Testis (tissue), 2 donors: ENCODE measurements at regions not wholly inside any gene's neighbourhood (a gene's known extent, or its start where the extent isn't known, plus 50 kb on each side); places are given as distances from the start of the nearest gene placed in this dataset.

ENCODE experiments used
- DNase-seq: peaks from one replicate; pipeline ENCODE4 v3.0.0-alpha.2; 2019
- H3K27ac ChIP-seq, 2 donors: fragments of 200-600 bp; sonication (generic); one replicate each; pipeline ENCODE4 v1.5.1; 2019
- H3K27me3 ChIP-seq: fragments of 200-600 bp; sonication (generic); one replicate; pipeline ENCODE4 v1.5.1; 2019
- H3K36me3 ChIP-seq: fragments of 200-600 bp; sonication (generic); one replicate; pipeline ENCODE4 v1.5.1; 2017; ENCODE audit warnings: low read depth; ENCODE audit errors: missing control alignments
- H3K4me1 ChIP-seq: fragments of 200-600 bp; sonication (generic); one replicate; pipeline ENCODE4 v1.5.1; 2019
- H3K4me3 ChIP-seq, 2 donors: fragments of 200-600 bp; sonication (generic); one replicate each; pipeline ENCODE4 v1.5.1; 2017 to 2019
- H3K9me3 ChIP-seq: fragments of 200-600 bp; sonication (generic); one replicate; pipeline ENCODE4 v1.5.1; 2017
- POLR2A ChIP-seq: fragments of 450-650 bp; IDR thresholded peaks from one replicate; pipeline ENCODE4 v1.6.1; 2017; ENCODE audit warnings: antibody characterized with exemption, mild to moderate bottlenecking, moderate library complexity
- WGBS, 2 donors: methylation state at CpG; one replicate each; pipeline ENCODE4 v1.1.5; 2018; 5-methylcytosine and 5-hydroxymethylcytosine counted together
- intact Hi-C: fragments of 100-400 bp; cut with DNase I; formaldehyde crosslinking; loops from one replicate; pipeline ENCODE4 v1.15.1; 2023; ENCODE audit warnings: low total_unique reads
- TF ChIP-seq, protein P1 (sequence below), 3 experiments: fragments of 450-650 bp in 2 of 3; fragments of 200-600 bp in 1 of 3; sonication (generic) in 1 of 3; IDR thresholded peaks; one replicate each; pipeline ENCODE4 v1.5.1; 2016 to 2019; ENCODE audit warnings: antibody characterized with exemption in 3 of 3, mild to moderate bottlenecking in 2 of 3, moderate library complexity in 1 of 3

DNA sequence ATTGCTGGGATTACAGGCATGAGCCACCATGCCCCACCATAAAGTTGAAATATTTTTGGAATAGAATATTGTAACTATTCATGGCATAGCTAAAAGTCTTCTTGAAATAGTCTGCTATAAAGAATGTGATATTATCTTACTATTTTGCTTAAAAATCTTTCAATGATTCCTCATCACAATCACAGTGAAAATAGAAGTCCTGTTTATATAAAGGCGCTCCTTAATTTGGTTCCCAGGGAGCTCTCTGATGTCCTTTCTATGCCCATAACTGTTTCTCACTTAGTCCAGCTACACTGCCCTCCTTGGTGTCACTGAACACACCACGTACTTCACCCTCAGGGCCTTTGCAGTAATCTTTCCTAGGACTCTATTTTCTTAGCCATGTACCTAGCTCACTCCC lies 331.7 kb upstream of the GIMD1 start:
- 91 to 93% methylated on average over 2 of the region's 2 CpGs for WGBS, 2 donors
- TF ChIP-seq, protein P1, sequence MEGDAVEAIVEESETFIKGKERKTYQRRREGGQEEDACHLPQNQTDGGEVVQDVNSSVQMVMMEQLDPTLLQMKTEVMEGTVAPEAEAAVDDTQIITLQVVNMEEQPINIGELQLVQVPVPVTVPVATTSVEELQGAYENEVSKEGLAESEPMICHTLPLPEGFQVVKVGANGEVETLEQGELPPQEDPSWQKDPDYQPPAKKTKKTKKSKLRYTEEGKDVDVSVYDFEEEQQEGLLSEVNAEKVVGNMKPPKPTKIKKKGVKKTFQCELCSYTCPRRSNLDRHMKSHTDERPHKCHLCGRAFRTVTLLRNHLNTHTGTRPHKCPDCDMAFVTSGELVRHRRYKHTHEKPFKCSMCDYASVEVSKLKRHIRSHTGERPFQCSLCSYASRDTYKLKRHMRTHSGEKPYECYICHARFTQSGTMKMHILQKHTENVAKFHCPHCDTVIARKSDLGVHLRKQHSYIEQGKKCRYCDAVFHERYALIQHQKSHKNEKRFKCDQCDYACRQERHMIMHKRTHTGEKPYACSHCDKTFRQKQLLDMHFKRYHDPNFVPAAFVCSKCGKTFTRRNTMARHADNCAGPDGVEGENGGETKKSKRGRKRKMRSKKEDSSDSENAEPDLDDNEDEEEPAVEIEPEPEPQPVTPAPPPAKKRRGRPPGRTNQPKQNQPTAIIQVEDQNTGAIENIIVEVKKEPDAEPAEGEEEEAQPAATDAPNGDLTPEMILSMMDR (IDR thresholded peaks at IDR 0.05) = no peak
- TF ChIP-seq POLR2A = no peak
- intact Hi-C loops = no loop called here
- DNase-seq = no peak
- H3K27ac ChIP-seq = no peak overlapping the region
- no peak overlapping the region for H3K4me3 ChIP-seq
- no peaks in the 10 kb centered on the region for H3K9me3 ChIP-seq
- H3K27me3 ChIP-seq = no peaks in the 10 kb centered on the region
- no peaks in the 10 kb centered on the region for H3K4me1 ChIP-seq
- H3K36me3 ChIP-seq = no peaks in the 10 kb centered on the region

DNA sequence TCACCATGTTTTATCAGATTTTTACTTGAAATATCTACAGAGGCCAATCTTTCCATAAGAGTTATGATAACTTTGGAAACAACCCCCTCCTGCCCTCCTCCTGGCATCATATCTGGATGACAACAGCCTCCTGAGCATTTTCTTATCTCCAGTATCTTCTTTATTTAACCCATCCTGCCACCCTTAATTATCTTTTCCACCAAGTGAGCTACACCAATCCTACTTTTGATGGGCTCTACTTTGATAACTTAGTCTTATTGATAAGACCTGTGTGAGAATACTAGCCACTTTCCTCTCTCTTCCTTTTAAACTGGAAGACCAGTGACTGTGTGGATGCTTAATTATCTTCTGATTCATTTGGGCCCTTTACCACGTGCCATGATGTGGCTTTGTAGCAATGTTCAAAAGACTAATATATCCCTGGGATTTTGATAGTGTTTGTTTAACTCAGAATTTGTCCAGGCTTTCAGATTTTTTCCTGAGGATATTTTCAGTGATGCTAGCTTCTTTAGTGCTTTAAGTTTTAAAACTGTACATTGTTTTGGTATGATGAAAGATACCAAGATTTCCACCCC lies 330.1 kb upstream of the GIMD1 start:
- Histone ChIP-seq H3K27ac (no peak overlapping the region), H3K9me3 (no peaks in the 10 kb centered on the region), H3K4me3 (no peak overlapping the region), H3K36me3 (no peaks in the 10 kb centered on the region), H3K27me3 (no peaks in the 10 kb centered on the region), H3K4me1 (no peaks in the 10 kb centered on the region)
- WGBS, 2 donors = 91 to 92% methylated on average over 1 of the region's 1 CpG
- intact Hi-C loops = no loop called here
- DNase-seq = no peak
- TF ChIP-seq, protein P1 (IDR thresholded peaks at IDR 0.05) = no peak
- no peak for TF ChIP-seq POLR2A

DNA sequence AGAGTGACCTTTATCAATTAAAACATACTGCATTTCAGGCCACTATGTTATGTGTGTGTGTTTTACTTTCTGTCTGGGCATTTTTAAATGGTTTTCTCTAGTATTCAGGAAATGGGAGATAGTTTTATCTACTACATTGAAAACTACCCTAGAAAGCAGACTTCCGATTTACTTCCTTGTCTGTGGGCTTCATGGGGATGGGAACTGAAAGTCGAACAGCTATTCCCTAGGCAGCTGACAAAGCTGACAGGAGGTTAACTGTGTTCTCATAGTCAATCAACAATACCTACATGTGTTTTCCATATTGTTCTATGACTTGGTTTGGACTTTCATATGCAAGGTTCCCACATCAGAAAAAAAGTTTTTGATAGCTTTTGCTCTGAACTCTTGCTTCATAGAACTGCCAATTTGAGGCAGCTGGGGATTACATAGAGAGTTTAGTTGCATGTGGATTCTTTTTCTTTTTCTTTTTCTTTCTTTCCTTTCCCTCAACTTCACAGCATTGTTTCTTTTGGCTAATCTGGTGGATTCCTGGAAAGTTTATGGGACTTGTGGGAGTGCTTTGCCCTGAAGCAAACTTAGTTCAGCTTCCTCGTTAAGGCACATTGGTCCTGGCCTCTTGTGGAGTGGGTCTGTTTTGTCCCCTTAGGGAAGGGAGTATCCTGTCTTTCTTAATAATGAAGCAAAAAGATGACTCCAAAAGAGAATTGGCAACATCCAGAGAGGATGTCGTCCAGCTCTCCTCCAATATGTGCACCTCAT lies 327.1 kb upstream of the GIMD1 start:
- WGBS, 2 donors = 47 to 50% methylated on average over 4 of the region's 4 CpGs
- DNase-seq = no peak

DNA sequence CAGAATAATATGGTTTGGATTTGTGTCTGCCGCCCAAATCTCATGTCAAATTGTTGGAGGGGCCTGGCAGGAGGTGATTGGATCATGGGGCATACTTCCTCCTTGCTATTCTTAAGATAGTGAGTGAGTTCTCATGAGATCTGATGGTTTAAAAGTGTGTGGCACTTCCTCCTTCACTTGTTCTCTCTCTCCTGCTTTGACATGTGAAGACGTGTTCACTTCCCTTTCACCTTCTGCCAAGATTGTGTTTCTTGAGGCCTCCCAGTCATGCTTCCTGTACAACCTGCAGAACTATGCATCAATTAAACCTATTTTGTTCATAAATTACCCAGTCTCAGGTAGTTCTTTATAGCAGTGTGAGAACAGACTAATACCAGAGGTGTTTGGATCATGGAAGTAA lies 325.7 kb upstream of the GIMD1 start:
- DNase-seq = no peak
- Histone ChIP-seq H3K4me1 (no peaks in the 10 kb centered on the region), H3K27me3 (no peaks in the 10 kb centered on the region), H3K36me3 (no peaks in the 10 kb centered on the region), H3K27ac (no peak overlapping the region), H3K9me3 (no peaks in the 10 kb centered on the region), H3K4me3 (no peak overlapping the region)
- TF ChIP-seq, protein P1 (IDR thresholded peaks at IDR 0.05) = no peak
- no peak for TF ChIP-seq POLR2A
- intact Hi-C loops = no loop called here
- WGBS, 2 donors = 84 to 89% methylated on average over 2 of the region's 2 CpGs

More for the DNA sequence above, 327.1 kb upstream of the GIMD1 start:
- TF ChIP-seq, protein P1 (IDR thresholded peaks at IDR 0.05) = no peak
- no peak for TF ChIP-seq POLR2A
- H3K27me3 ChIP-seq = no peaks in the 10 kb centered on the region
- H3K9me3 ChIP-seq = no peaks in the 10 kb centered on the region
- H3K4me1 ChIP-seq = no peaks in the 10 kb centered on the region
- no peaks in the 10 kb centered on the region for H3K36me3 ChIP-seq
- intact Hi-C loops = no loop called here
- no peak overlapping the region for H3K27ac ChIP-seq
- no peak overlapping the region for H3K4me3 ChIP-seq

DNA sequence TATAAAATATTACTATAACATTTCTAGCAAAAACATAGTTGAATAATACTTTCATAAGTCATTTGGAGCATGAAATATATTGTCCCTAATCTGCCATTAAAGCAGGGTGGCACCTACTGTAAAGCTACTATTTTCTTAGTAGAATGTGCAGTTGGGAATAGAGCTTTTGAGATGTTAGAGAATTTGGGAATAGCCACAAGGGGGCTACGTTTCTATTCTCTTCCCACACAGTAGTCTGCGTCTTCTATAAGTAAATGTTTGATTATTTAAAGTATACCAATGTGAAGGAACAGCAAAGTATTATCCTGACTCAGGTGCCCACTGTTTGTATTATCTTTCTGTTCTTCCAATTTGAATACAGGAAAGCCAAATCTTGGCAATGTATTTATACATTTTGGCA lies 323.2 kb upstream of the GIMD1 start:
- DNase-seq = no peak

More for the DNA sequence above, 323.2 kb upstream of the GIMD1 start:
- no peak overlapping the region for H3K27ac ChIP-seq
- 27 to 28% methylated on average over 2 of the region's 2 CpGs for WGBS, 2 donors
- intact Hi-C loops = no loop called here
- H3K36me3 ChIP-seq = no peaks in the 10 kb centered on the region
- TF ChIP-seq, protein P1 (IDR thresholded peaks at IDR 0.05) = no peak
- TF ChIP-seq POLR2A = no peak
- H3K4me1 ChIP-seq = no peaks in the 10 kb centered on the region
- no peak overlapping the region for H3K4me3 ChIP-seq
- H3K27me3 ChIP-seq = no peaks in the 10 kb centered on the region
- no peaks in the 10 kb centered on the region for H3K9me3 ChIP-seq
